Type B pancreatic cell (in vitro differentiated cells): ENCODE measurements at regions not wholly inside any gene's neighbourhood (a gene's known extent, or its start where the extent isn't known, plus 50 kb on each side); places are given as distances from the start of the nearest gene placed in this dataset.
A peak's percentile ranks its signal among the peaks of the same experiment; 100 is the strongest.

Experiments
- DNase-seq: peaks from one replicate; pipeline ENCODE4 v3.0.0; 2021; ENCODE audit warnings: mixed read lengths; ENCODE audit not compliant: unreplicated experiment; ENCODE audit errors: extremely low spot score
- H3K27ac Mint-ChIP-seq: 2 replicates; pipeline ENCODE4 v1.8.0; 2021; ENCODE audit warnings: mild to moderate bottlenecking, mixed read lengths
- H3K27me3 Mint-ChIP-seq: 2 replicates; pipeline ENCODE4 v1.8.0; 2021; ENCODE audit warnings: mixed read lengths
- H3K36me3 Mint-ChIP-seq: 2 replicates; pipeline ENCODE4 v1.8.0; 2021; ENCODE audit warnings: mixed read lengths
- H3K4me1 Mint-ChIP-seq: one replicate; pipeline ENCODE4 v1.8.0; 2021; ENCODE audit warnings: mixed read lengths; ENCODE audit not compliant: unreplicated experiment
- H3K4me3 Mint-ChIP-seq: 2 replicates; pipeline ENCODE4 v1.8.0; 2021; ENCODE audit warnings: mild to moderate bottlenecking, mixed read lengths
- H3K9me3 Mint-ChIP-seq: 2 replicates; pipeline ENCODE4 v1.8.0; 2021; ENCODE audit warnings: mixed read lengths
- TF ChIP-seq, protein P1 (sequence below): fragments of 200-600 bp; sonication (generic); conservative IDR thresholded peaks from 2 replicates; pipeline ENCODE4 v1.5.0; 2021; ENCODE audit warnings: antibody characterized with exemption, mild to moderate bottlenecking

DNA sequence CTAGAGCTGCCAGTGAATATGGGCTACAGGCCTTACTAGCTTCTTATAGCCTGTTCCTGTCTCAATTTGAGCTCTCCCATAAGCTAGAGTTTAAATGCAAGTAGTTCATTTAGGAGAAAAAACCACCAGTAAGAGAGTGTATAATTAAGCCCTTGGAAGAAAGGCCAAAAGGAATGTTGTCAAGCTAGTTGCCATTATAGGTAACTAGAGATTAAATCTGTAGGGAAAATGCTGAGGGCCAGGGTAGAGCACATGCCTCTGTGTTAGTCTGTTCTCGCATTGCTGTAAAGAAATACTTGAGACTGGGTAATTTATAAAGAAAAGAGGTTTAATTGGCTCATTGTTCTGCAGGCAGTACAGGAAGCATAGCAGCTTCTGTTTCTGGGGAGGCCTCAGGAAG is 410.2 kb downstream of the MID1IP1 start:
- TF ChIP-seq, protein P1, sequence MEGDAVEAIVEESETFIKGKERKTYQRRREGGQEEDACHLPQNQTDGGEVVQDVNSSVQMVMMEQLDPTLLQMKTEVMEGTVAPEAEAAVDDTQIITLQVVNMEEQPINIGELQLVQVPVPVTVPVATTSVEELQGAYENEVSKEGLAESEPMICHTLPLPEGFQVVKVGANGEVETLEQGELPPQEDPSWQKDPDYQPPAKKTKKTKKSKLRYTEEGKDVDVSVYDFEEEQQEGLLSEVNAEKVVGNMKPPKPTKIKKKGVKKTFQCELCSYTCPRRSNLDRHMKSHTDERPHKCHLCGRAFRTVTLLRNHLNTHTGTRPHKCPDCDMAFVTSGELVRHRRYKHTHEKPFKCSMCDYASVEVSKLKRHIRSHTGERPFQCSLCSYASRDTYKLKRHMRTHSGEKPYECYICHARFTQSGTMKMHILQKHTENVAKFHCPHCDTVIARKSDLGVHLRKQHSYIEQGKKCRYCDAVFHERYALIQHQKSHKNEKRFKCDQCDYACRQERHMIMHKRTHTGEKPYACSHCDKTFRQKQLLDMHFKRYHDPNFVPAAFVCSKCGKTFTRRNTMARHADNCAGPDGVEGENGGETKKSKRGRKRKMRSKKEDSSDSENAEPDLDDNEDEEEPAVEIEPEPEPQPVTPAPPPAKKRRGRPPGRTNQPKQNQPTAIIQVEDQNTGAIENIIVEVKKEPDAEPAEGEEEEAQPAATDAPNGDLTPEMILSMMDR: no peak
- Mint-ChIP-seq H3K4me1 (no peaks in the 10 kb centered on the region), H3K9me3 (peaks cover 10% of the 10 kb centered on the region), H3K27me3 (no peaks in the 10 kb centered on the region), H3K4me3 (no peak overlapping the region), H3K27ac (peak overlapping the region; percentile 16), H3K36me3 (no peaks in the 10 kb centered on the region)
- no peak for DNase-seq

DNA sequence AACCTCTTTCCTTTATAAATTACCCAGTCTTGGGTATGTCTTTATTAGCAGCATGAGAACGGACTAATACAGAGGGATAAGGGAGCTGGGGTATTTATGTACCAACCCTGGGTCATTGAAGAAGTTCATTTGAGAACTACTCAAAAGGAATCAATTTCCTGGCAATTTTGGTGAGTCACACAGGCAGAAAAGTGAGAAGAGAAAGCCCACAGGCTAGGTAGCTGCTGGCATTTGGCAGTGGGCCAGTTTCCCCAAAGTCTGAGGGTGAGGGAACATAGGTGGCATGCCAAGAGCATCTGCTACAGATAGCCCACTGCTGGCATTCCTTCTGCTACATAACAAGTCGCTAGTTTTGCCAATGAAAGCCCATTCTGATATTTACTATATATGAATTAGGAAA is 411.2 kb downstream of the MID1IP1 start:
- TF ChIP-seq, protein P1: no peak
- no peaks in the 10 kb centered on the region for H3K4me1 Mint-ChIP-seq
- H3K27ac Mint-ChIP-seq: no peak overlapping the region
- H3K9me3 Mint-ChIP-seq: peaks cover 7% of the 10 kb centered on the region
- H3K36me3 Mint-ChIP-seq: no peaks in the 10 kb centered on the region
- H3K4me3 Mint-ChIP-seq: no peak overlapping the region
- H3K27me3 Mint-ChIP-seq: no peaks in the 10 kb centered on the region
- no peak for DNase-seq

GRCh38 chrX:39214387-39215126 is 413.3 kb downstream of the MID1IP1 start:
- Mint-ChIP-seq H3K27me3 (no peaks in the 10 kb centered on the region), H3K27ac (no peak overlapping the region), H3K4me1 (no peaks in the 10 kb centered on the region), H3K4me3 (no peak overlapping the region), H3K36me3 (no peaks in the 10 kb centered on the region), H3K9me3 (peaks cover 7% of the 10 kb centered on the region)
- no peak for DNase-seq
- TF ChIP-seq, protein P1: no peak

DNA sequence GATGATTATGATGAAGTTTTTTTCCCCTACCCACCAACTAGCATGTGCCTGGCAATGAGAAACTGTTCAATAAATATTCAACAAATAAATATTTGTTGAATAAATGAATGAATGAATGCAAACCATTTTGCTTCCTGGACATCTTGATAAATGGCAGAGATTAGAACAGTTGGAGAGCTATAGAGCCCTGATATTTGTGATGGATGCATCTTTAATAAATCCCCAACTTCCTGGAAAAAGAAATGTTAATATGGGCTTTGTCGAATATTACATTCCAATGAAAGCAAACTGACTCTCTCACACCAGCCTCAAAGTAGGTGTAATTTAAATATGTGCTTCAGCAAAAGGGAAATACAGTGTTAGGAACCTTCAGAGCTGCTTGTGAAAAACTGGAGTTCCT is 419.7 kb downstream of the MID1IP1 start:
- H3K27ac Mint-ChIP-seq: no peak overlapping the region
- no peaks in the 10 kb centered on the region for H3K4me1 Mint-ChIP-seq
- H3K36me3 Mint-ChIP-seq: no peaks in the 10 kb centered on the region
- DNase-seq: no peak
- TF ChIP-seq, protein P1: no peak
- H3K9me3 Mint-ChIP-seq: no peaks in the 10 kb centered on the region
- no peaks in the 10 kb centered on the region for H3K27me3 Mint-ChIP-seq
- H3K4me3 Mint-ChIP-seq: no peak overlapping the region

DNA sequence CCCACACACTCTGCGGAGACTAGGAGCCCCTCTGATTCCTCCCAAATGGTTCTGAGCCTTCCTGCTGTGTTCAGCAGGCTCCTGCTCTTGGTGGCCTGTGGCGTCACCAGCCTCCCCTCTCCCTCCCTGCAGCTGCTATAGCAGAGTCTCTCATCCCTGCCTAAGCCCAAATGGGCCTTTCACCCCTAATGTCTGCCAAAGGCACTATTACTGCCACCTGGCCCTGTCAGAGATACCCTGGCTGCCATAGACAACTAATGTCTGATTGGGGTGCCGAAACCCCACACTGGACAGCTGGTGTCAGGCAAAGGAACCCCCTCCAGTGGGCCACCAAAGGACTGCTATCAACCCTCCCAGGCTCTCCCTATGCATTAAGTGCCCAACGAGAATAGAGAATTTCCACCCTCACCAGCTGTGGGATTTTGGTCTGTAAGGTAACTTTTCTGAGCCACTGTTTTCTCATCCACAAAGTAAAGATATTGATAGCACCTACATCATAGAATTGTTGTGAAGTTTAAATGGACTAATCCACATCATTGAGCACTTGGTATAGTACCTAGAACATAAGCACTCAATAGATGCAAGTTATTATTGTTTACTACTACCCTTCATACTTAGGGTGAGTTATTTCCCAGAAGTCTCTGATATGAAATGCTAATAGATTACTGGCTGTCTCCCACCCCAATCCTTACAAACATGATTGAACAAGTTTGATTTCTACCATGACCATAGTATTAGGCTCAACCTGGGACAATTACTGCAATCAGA is 421.3 kb downstream of the MID1IP1 start:
- H3K9me3 Mint-ChIP-seq: no peaks in the 10 kb centered on the region
- no peak overlapping the region for H3K27ac Mint-ChIP-seq
- H3K36me3 Mint-ChIP-seq: no peaks in the 10 kb centered on the region
- no peaks in the 10 kb centered on the region for H3K27me3 Mint-ChIP-seq
- H3K4me1 Mint-ChIP-seq: peaks cover 11% of the 10 kb centered on the region
- H3K4me3 Mint-ChIP-seq: no peak overlapping the region
- TF ChIP-seq, protein P1: no peak
- DNase-seq: no peak
